NCI-H526 (cell line): ENCODE measurements at regions not wholly inside any gene's neighbourhood (a gene's known extent, or its start where the extent isn't known, plus 50 kb on each side); places are given as distances from the start of the nearest gene placed in this dataset.
"Not testable (repeated sequence)": the region's sequence is repeated elsewhere in the genome, so short reads cannot be mapped to it uniquely, and the experiment has no call there.

Experiments
- DNase-seq, 2 experiments: peaks; one replicate each; lab custom pipeline; 2025; lab: John Stamatoyannopoulos, UW

- no peak for DNase-seq
Observed at GRCh38 chr6:900716-901605, 208.0 kb upstream of the EXOC2 start.

GRCh38 chr6:897528-898207 is 204.7 kb upstream of the EXOC2 start:
- no peak for DNase-seq

- DNase-seq: no peak
Observed at GRCh38 chr6:894274-894673, 201.3 kb upstream of the EXOC2 start.

GRCh38 chr6:890995-891394 is 198.1 kb upstream of the EXOC2 start:
- DNase-seq: no peak

- DNase-seq: no peak
Observed at GRCh38 chr6:890201-890600, 197.3 kb upstream of the EXOC2 start.

GRCh38 chr6:887583-888235 is 194.8 kb upstream of the EXOC2 start:
- no peak for DNase-seq

GRCh38 chr6:886116-886515 is 193.2 kb upstream of the EXOC2 start:
- not testable (repeated sequence) for DNase-seq

- DNase-seq: no peak
Observed at GRCh38 chr6:885051-885590, 192.2 kb upstream of the EXOC2 start.

GRCh38 chr6:884570-884969 is 191.6 kb upstream of the EXOC2 start:
- no peak for DNase-seq

GRCh38 chr6:882084-882598 is 189.2 kb upstream of the EXOC2 start:
- DNase-seq: no peak

- no peak for DNase-seq
Observed at GRCh38 chr6:878179-878578, 185.2 kb upstream of the EXOC2 start.

GRCh38 chr6:875012-875411 is 182.1 kb upstream of the EXOC2 start:
- DNase-seq: no peak

- no peak for DNase-seq
Observed at GRCh38 chr6:872570-873125, 179.7 kb upstream of the EXOC2 start.

GRCh38 chr6:871503-871902 is 178.6 kb upstream of the EXOC2 start:
- no peak for DNase-seq

- DNase-seq: no peak
Observed at GRCh38 chr6:870096-870495, 177.2 kb upstream of the EXOC2 start.

GRCh38 chr6:868201-868600 is 175.3 kb upstream of the EXOC2 start:
- DNase-seq: no peak

GRCh38 chr6:867378-867777 is 174.4 kb upstream of the EXOC2 start:
- no peak for DNase-seq

GRCh38 chr6:866316-866715 is 173.4 kb upstream of the EXOC2 start:
- DNase-seq: no peak

- no peak for DNase-seq
Observed at GRCh38 chr6:865846-866245, 172.9 kb upstream of the EXOC2 start.

- no peak for DNase-seq
Observed at GRCh38 chr6:863831-864230, 170.9 kb upstream of the EXOC2 start.

- not testable (repeated sequence) for DNase-seq
Observed at GRCh38 chr6:863127-863526, 170.2 kb upstream of the EXOC2 start.

GRCh38 chr6:859936-860335 is 167.0 kb upstream of the EXOC2 start:
- no peak for DNase-seq
